ENCODE measurements at regions not wholly inside any gene's neighbourhood (a gene's known extent, or its start where the extent isn't known, plus 50 kb on each side); places are given as distances from the start of the nearest gene placed in this dataset.
"Not testable (repeated sequence)": the region's sequence is repeated elsewhere in the genome, so short reads cannot be mapped to it uniquely, and the experiment has no call there.

DNA sequence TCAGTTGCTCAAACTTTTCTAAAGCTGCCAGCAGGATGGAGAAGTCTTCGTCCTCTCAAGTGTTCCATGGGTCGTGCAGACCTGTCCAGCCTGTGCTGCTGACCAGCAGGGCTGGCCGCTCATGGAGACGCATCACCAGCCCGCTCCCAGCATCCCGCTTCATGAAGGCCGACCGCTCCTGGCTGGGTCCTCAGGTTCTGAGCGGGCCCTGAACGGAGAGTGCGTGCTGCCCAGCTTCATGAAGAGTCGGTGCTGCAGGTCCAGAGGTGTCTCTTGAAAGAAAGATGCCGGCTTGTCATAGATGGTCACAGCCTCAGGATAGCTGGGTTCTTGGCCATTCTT lies 75.8 kb upstream of the KCNAB1 start:
- DNase-seq (ENCODE audit: low read depth in 2 of 2), result no peak
- no peak overlapping the region for H3K4me3 ChIP-seq (replicated peaks in 1 of 2; ENCODE audit: low read depth in 2 of 2, low read length in 2 of 2)
- TF ChIP-seq, protein P1, sequence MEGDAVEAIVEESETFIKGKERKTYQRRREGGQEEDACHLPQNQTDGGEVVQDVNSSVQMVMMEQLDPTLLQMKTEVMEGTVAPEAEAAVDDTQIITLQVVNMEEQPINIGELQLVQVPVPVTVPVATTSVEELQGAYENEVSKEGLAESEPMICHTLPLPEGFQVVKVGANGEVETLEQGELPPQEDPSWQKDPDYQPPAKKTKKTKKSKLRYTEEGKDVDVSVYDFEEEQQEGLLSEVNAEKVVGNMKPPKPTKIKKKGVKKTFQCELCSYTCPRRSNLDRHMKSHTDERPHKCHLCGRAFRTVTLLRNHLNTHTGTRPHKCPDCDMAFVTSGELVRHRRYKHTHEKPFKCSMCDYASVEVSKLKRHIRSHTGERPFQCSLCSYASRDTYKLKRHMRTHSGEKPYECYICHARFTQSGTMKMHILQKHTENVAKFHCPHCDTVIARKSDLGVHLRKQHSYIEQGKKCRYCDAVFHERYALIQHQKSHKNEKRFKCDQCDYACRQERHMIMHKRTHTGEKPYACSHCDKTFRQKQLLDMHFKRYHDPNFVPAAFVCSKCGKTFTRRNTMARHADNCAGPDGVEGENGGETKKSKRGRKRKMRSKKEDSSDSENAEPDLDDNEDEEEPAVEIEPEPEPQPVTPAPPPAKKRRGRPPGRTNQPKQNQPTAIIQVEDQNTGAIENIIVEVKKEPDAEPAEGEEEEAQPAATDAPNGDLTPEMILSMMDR (IDR thresholded peaks at IDR 0.05; ENCODE audit: low read depth, low read length), result no peak

GRCh38 chr3:156048483-156048882 lies 71.9 kb upstream of the KCNAB1 start:
- H3K4me3 ChIP-seq (replicated peaks in 1 of 2; ENCODE audit: low read depth in 2 of 2, low read length in 2 of 2); DNase-seq (ENCODE audit: low read depth in 2 of 2): not testable (repeated sequence)

DNA sequence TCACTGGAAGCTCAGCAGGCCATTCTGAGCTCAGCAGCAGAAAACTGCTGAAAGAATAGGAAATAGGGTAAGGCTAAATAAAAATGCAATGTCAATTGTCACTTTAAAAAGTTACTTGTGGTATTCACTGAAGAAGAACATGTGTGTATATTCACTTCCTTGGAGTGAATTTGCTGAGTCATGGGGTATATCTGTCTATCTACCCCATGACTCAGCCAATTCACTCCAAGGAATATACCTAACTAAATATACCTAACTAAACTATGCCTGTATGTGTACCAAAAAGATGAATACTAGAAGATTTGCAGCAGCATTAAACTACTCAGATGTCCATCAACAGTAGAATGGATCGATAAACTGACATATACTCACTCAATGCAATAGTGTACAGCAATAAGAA lies 69.5 kb upstream of the KCNAB1 start:
- peak in 1 of 2 donors; percentile 42 for DNase-seq (ENCODE audit: low read depth in 2 of 2)
- TF ChIP-seq, protein P1 (IDR thresholded peaks at IDR 0.05; ENCODE audit: low read depth, low read length), result no peak

DNA sequence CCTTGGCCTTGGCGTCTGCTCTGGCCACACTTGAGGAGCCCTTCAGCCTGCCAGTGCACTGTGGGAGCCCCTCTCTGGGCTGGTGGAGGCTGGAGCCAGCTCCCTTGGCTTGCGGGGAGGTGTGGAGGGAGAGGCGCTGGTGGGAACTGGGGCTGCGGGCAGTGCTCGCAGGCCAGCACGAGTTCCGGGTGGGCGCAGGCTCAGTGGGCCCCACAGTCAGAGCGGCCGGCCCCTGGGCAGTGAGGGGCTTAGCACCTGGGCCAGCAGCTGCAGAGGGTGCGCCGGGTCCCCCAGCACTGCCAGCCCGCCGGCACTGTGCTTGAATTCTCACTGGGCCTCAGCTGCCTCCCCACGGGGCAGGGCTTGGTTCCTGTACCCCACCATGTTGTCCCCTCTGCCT lies 68.7 kb upstream of the KCNAB1 start:
- DNase-seq (ENCODE audit: low read depth in 2 of 2), result no peak
- TF ChIP-seq, protein P1 (IDR thresholded peaks at IDR 0.05; ENCODE audit: low read depth, low read length), result no peak
- H3K4me3 ChIP-seq (replicated peaks in 1 of 2; ENCODE audit: low read depth in 2 of 2, low read length in 2 of 2), result no peak overlapping the region

More for the DNA sequence above, 69.5 kb upstream of the KCNAB1 start:
- H3K4me3 ChIP-seq (replicated peaks in 1 of 2; ENCODE audit: low read depth in 2 of 2, low read length in 2 of 2), result no peak overlapping the region

- no peak for DNase-seq (ENCODE audit: low read depth in 2 of 2)
- H3K4me3 ChIP-seq (replicated peaks in 1 of 2; ENCODE audit: low read depth in 2 of 2, low read length in 2 of 2), result no peak overlapping the region
- TF ChIP-seq, protein P1 (IDR thresholded peaks at IDR 0.05; ENCODE audit: low read depth, low read length), result no peak
Measured at GRCh38 chr3:156052115-156052514, 68.3 kb upstream of the KCNAB1 start.

- DNase-seq (ENCODE audit: low read depth in 2 of 2), result no peak
- H3K4me3 ChIP-seq (replicated peaks in 1 of 2; ENCODE audit: low read depth in 2 of 2, low read length in 2 of 2), result no peak overlapping the region
- TF ChIP-seq, protein P1 (IDR thresholded peaks at IDR 0.05; ENCODE audit: low read depth, low read length), result no peak
Measured at GRCh38 chr3:156059950-156060501, 60.4 kb upstream of the KCNAB1 start.

- not testable (repeated sequence) for H3K4me3 ChIP-seq (replicated peaks in 1 of 2; ENCODE audit: low read depth in 2 of 2, low read length in 2 of 2); DNase-seq (ENCODE audit: low read depth in 2 of 2)
Measured at GRCh38 chr3:156068151-156068550, 52.2 kb upstream of the KCNAB1 start.

GRCh38 chr3:156070028-156070427 lies 50.4 kb upstream of the KCNAB1 start:
- no peak for DNase-seq (ENCODE audit: low read depth in 2 of 2)
- TF ChIP-seq, protein P1 (IDR thresholded peaks at IDR 0.05; ENCODE audit: low read depth, low read length), result no peak
- no peak overlapping the region for H3K4me3 ChIP-seq (replicated peaks in 1 of 2; ENCODE audit: low read depth in 2 of 2, low read length in 2 of 2)

All from cardiac fibroblast (primary cell).